ENCODE measurements at regions not wholly inside any gene's neighbourhood (a gene's known extent, or its start where the extent isn't known, plus 50 kb on each side); places are given as distances from the start of the nearest gene placed in this dataset.

- no peaks in the 10 kb centered on the region for H3K9me2 ChIP-seq (ENCODE audit: insufficient read depth, low read length)
- no peak overlapping the region for H3K9ac ChIP-seq (ENCODE audit: low read length)
- H3K79me2 ChIP-seq (replicated peaks; ENCODE audit: insufficient read depth, low read length) = no peaks in the 10 kb centered on the region
- no peaks in the 10 kb centered on the region for H3K9me3 ChIP-seq (ENCODE audit: low read length)
- TF ChIP-seq EZH2 (IDR thresholded peaks at IDR 0.05; ENCODE audit: borderline replicate concordance, insufficient read depth, low read length, poor library complexity, severe bottlenecking) = no peak
- TF ChIP-seq POLR2AphosphoS5 (IDR thresholded peaks at IDR 0.05) = no peak
- no peak for TF ChIP-seq TAF1 (IDR thresholded peaks at IDR 0.05; ENCODE audit: low read depth)
- no peak for TF ChIP-seq CTCF (IDR thresholded peaks at IDR 0.05; ENCODE audit: poor library complexity, severe bottlenecking)
- no peak for TF ChIP-seq RAD21 (conservative IDR thresholded peaks at IDR 0.05)
- no peak for TF ChIP-seq EP300 (conservative IDR thresholded peaks at IDR 0.05; ENCODE audit: poor library complexity, severe bottlenecking)
- TF ChIP-seq MXI1 (conservative IDR thresholded peaks at IDR 0.05; ENCODE audit: poor library complexity, severe bottlenecking) = no peak
- no peak for TF ChIP-seq REST (IDR thresholded peaks at IDR 0.05; ENCODE audit: borderline replicate concordance)
- no peak for TF ChIP-seq SMC3 (conservative IDR thresholded peaks at IDR 0.05; ENCODE audit: poor library complexity)
- H3K4me2 ChIP-seq (ENCODE audit: low read length) = no peak overlapping the region
- no peaks in the 10 kb centered on the region for H4K20me1 ChIP-seq (ENCODE audit: insufficient read depth)
- no peak overlapping the region for H3K4me3 ChIP-seq (ENCODE audit: low read length)
- H3K36me3 ChIP-seq (ENCODE audit: insufficient read depth, low read length) = no peaks in the 10 kb centered on the region
- H3K27me3 ChIP-seq (ENCODE audit: insufficient read depth, low read depth, low read length) = no peaks in the 10 kb centered on the region
- H2AFZ ChIP-seq (ENCODE audit: low read depth, low read length) = no peak overlapping the region
- H3K27ac ChIP-seq (ENCODE audit: low read length) = no peak overlapping the region
- H3F3A ChIP-seq (ENCODE audit: insufficient read depth, low read length, poor library complexity, severe bottlenecking) = no peaks in the 10 kb centered on the region
Observed at GRCh38 chr10:108203905-108204527, 1039.5 kb upstream of the SORCS1 start.

- Histone ChIP-seq H3K9ac (ENCODE audit: low read length) (no peak overlapping the region), H3K9me3 (ENCODE audit: low read length) (no peaks in the 10 kb centered on the region), H2AFZ (ENCODE audit: low read depth, low read length) (no peak overlapping the region), H3K36me3 (ENCODE audit: insufficient read depth, low read length) (no peaks in the 10 kb centered on the region), H3K4me3 (ENCODE audit: low read length) (no peak overlapping the region), H3F3A (ENCODE audit: insufficient read depth, low read length, poor library complexity, severe bottlenecking) (no peaks in the 10 kb centered on the region), H3K27me3 (ENCODE audit: insufficient read depth, low read depth, low read length) (no peaks in the 10 kb centered on the region), H3K79me2 (replicated peaks; ENCODE audit: insufficient read depth, low read length) (no peaks in the 10 kb centered on the region), H3K27ac (ENCODE audit: low read length) (no peak overlapping the region), H3K9me2 (ENCODE audit: insufficient read depth, low read length) (no peaks in the 10 kb centered on the region), H3K4me2 (ENCODE audit: low read length) (no peak overlapping the region), H4K20me1 (ENCODE audit: insufficient read depth) (no peaks in the 10 kb centered on the region)
- TF ChIP-seq SMC3 (conservative IDR thresholded peaks at IDR 0.05; ENCODE audit: poor library complexity) = no peak
- no peak for TF ChIP-seq RAD21 (conservative IDR thresholded peaks at IDR 0.05)
- no peak for TF ChIP-seq EZH2 (IDR thresholded peaks at IDR 0.05; ENCODE audit: borderline replicate concordance, insufficient read depth, low read length, poor library complexity, severe bottlenecking)
- TF ChIP-seq MXI1 (conservative IDR thresholded peaks at IDR 0.05; ENCODE audit: poor library complexity, severe bottlenecking) = no peak
- TF ChIP-seq CTCF (IDR thresholded peaks at IDR 0.05; ENCODE audit: poor library complexity, severe bottlenecking) = no peak
- TF ChIP-seq TAF1 (IDR thresholded peaks at IDR 0.05; ENCODE audit: low read depth) = no peak
- TF ChIP-seq REST (IDR thresholded peaks at IDR 0.05; ENCODE audit: borderline replicate concordance) = no peak
- no peak for TF ChIP-seq EP300 (conservative IDR thresholded peaks at IDR 0.05; ENCODE audit: poor library complexity, severe bottlenecking)
- TF ChIP-seq POLR2AphosphoS5 (IDR thresholded peaks at IDR 0.05) = no peak
Observed at GRCh38 chr10:108187408-108188012, 1023.0 kb upstream of the SORCS1 start.
